ENCODE measurements at regions not wholly inside any gene's neighbourhood (a gene's known extent, or its start where the extent isn't known, plus 50 kb on each side); places are given as distances from the start of the nearest gene placed in this dataset.

DNA sequence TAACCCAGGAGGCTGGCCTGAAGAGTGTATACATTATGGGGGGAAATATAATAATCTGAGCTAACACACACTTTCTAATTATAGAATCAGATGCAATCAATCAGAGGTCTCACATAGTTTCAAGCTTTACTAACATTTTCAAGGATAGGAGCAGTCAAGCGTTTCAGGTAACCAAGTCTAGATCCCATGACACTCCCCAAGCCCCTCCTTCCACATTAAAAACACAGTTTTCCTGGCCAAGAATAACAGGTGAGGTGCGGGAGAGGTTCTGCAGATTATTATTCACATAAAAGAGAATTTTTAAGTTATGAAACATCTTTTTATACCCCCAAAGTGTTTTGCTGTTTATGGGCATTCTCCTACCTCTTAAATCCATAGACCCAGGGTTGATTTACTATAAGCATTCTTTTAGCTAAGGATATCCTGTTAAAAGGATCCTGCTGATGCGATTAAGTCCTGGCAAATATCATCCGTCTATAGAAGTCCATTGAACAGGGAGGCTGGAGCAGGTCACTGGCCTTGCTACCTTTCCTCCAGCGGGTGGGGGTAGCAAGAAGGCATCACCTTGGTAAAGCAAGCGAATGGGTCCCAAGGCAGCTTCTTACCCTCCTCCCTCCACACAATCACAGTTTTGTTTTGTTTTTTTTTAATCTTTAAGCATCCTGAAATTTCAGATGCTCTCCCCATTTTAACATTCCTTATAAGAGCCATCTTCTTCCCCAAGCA lies 104.7 kb upstream of the GPM6A start:
- Histone ChIP-seq H3K27me3 (no peaks in the 10 kb centered on the region), H3K27ac (no peak overlapping the region), H3K4me3 (no peak overlapping the region), H3K4me1 (ENCODE audit: low read depth) (no peaks in the 10 kb centered on the region), H3K36me3 (no peaks in the 10 kb centered on the region), H3K9me3 (ENCODE audit: low read depth) (no peaks in the 10 kb centered on the region)
- DNase-seq (ENCODE audit: low read depth in 1 of 2, low spot score in 1 of 2) = no peak
- TF ChIP-seq, protein P1, sequence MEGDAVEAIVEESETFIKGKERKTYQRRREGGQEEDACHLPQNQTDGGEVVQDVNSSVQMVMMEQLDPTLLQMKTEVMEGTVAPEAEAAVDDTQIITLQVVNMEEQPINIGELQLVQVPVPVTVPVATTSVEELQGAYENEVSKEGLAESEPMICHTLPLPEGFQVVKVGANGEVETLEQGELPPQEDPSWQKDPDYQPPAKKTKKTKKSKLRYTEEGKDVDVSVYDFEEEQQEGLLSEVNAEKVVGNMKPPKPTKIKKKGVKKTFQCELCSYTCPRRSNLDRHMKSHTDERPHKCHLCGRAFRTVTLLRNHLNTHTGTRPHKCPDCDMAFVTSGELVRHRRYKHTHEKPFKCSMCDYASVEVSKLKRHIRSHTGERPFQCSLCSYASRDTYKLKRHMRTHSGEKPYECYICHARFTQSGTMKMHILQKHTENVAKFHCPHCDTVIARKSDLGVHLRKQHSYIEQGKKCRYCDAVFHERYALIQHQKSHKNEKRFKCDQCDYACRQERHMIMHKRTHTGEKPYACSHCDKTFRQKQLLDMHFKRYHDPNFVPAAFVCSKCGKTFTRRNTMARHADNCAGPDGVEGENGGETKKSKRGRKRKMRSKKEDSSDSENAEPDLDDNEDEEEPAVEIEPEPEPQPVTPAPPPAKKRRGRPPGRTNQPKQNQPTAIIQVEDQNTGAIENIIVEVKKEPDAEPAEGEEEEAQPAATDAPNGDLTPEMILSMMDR (IDR thresholded peaks at IDR 0.05; ENCODE audit: low read depth, low read length) = no peak

DNA sequence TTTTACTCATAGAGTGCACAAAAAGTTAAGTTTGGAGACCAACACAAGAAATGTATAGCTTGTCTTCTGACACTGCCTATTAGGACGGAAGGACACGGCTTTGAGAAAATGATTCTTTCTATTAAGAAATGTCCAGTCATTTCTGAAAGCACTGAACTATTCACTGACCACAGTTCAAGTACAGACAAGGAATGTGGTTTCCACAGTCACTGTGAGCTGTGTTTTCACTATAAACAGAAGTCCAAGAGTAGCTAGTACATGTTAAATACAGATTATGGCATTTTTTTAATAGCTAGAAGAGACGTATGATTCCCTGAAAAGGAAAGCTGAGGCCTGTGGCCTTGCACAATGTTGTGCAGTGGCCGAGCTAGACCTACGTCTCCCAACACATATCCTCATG lies 115.1 kb upstream of the GPM6A start:
- H3K9me3 ChIP-seq (ENCODE audit: low read depth) = no peaks in the 10 kb centered on the region
- no peak for DNase-seq (ENCODE audit: low read depth in 1 of 2, low spot score in 1 of 2)
- TF ChIP-seq, protein P1 (IDR thresholded peaks at IDR 0.05; ENCODE audit: low read depth, low read length) = no peak
- H3K4me1 ChIP-seq (ENCODE audit: low read depth) = no peaks in the 10 kb centered on the region
- no peak overlapping the region for H3K27ac ChIP-seq
- no peaks in the 10 kb centered on the region for H3K27me3 ChIP-seq
- no peak overlapping the region for H3K4me3 ChIP-seq
- no peaks in the 10 kb centered on the region for H3K36me3 ChIP-seq

DNA sequence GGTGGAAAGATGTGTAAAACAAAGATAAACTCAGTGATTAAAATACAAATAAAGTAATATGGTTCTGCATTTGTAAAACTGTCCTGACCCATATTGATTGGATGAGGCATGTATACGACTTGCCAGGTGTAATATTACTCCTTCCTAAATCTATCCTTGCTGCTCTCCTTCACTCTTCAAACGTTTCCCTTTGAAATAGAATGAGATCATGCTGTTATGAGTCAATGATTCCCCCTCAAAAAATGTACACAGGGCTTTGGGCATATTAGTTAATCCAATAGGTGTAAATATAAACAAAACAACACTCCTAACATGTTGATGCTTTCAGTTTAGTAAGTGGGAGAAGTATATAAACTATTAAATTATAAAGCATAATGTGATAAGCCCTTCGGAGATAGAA lies 117.4 kb upstream of the GPM6A start:
- TF ChIP-seq, protein P1 (IDR thresholded peaks at IDR 0.05; ENCODE audit: low read depth, low read length) = no peak
- H3K9me3 ChIP-seq (ENCODE audit: low read depth) = no peaks in the 10 kb centered on the region
- H3K4me3 ChIP-seq = no peak overlapping the region
- DNase-seq (ENCODE audit: low read depth in 1 of 2, low spot score in 1 of 2) = no peak
- H3K27me3 ChIP-seq = no peaks in the 10 kb centered on the region
- no peaks in the 10 kb centered on the region for H3K4me1 ChIP-seq (ENCODE audit: low read depth)
- H3K36me3 ChIP-seq = no peaks in the 10 kb centered on the region
- no peak overlapping the region for H3K27ac ChIP-seq

DNA sequence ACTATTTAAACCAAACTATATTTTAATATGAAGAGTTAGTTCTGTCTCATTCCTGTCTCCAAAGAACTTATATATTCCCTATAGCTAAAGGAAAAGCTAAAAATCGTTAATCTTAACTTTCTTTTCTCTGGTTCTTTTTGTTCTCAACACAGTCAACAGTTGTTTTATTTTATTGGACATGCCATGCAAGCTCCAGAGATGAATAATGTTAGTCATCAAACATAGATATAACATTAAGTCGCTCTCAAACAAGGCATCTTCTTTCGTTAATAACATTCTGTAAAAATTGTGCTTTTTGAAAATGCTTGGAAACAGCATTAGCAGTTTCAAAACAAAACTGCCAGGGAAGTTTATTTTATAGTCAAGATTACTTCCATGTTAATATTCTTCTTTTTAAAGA lies 117.9 kb upstream of the GPM6A start:
- no peak for DNase-seq (ENCODE audit: low read depth in 1 of 2, low spot score in 1 of 2)
- no peaks in the 10 kb centered on the region for H3K36me3 ChIP-seq
- H3K4me3 ChIP-seq = no peak overlapping the region
- H3K9me3 ChIP-seq (ENCODE audit: low read depth) = no peaks in the 10 kb centered on the region
- no peaks in the 10 kb centered on the region for H3K27me3 ChIP-seq
- TF ChIP-seq, protein P1 (IDR thresholded peaks at IDR 0.05; ENCODE audit: low read depth, low read length) = no peak
- H3K27ac ChIP-seq = no peak overlapping the region
- H3K4me1 ChIP-seq (ENCODE audit: low read depth) = no peaks in the 10 kb centered on the region

DNA sequence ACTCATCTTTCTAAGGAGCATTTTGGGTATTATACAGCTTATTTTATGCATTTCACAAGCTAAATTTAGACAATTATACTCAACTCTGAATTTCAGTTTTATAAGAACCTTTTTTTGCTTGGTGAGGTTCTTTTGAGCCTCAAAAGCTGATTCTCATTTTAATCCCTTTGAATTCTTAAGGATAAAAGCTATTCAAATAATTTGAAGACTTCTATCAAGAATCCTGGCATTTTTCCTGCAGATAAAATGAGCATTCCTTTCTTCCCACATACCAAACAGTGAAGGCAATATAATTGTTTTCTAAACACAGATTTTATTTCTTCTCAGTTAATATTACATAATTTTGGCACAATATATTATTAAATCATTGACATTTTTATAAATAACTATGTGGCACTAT lies 118.4 kb upstream of the GPM6A start:
- Histone ChIP-seq H3K4me3 (no peak overlapping the region), H3K9me3 (ENCODE audit: low read depth) (no peaks in the 10 kb centered on the region), H3K27ac (no peak overlapping the region), H3K4me1 (ENCODE audit: low read depth) (peaks cover 4% of the 10 kb centered on the region), H3K27me3 (no peaks in the 10 kb centered on the region), H3K36me3 (no peaks in the 10 kb centered on the region)
- TF ChIP-seq, protein P1 (IDR thresholded peaks at IDR 0.05; ENCODE audit: low read depth, low read length) = no peak
- DNase-seq (ENCODE audit: low read depth in 1 of 2, low spot score in 1 of 2) = no peak

Measured in cardiac muscle cell (in vitro differentiated cells and primary cell).